HG03571 (cell line): ENCODE measurements at regions not wholly inside any gene's neighbourhood (a gene's known extent, or its start where the extent isn't known, plus 50 kb on each side); places are given as distances from the start of the nearest gene placed in this dataset.

Source experiments
- ATAC-seq: cut with Tn5 transposase; IDR thresholded peaks from one replicate; pipeline ENCODE4 v1.9.1; 2021; ENCODE audit not compliant: unreplicated experiment

GRCh38 chr1:82565146-82565545, 764.4 kb downstream of the ADGRL2 start:
- ATAC-seq: no peak

DNA sequence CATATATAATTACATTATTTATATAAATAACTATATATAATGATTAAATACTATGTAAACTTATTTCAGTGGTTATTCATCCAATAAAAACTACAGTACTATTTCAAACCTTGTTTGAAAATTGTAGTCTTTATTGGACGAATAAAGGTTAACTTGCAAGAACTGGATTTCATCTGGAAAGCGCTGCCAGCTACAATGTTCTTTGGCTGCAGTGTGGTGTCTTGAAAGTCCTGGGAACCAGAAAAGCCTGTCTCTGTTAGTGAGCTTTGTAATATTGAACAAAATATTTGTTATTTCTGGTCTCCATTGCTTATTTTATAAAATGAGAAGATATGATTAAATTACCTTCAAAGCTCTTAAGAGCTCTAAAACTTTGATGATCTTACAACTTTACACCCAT, 763.6 kb downstream of the ADGRL2 start:
- no peak for ATAC-seq

DNA sequence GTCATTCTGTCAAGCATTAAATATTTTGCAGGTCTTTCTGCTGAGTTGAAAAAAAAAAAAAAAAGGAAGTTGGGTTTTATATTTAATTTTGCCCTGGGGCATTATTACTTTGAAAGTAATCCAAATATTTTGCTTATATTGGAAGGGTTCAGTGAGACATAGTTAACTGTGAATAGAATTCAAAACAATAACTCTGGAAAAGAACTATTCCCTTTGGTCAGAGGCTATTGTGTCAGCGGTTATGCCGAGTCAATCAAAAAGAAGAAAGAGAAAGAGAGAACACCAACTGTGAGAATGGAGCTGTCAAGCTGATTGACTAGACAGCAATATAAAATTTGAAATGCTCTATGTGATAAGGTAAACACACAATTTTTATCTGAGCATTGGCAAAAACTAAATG, 761.7 kb downstream of the ADGRL2 start:
- ATAC-seq: no peak

DNA sequence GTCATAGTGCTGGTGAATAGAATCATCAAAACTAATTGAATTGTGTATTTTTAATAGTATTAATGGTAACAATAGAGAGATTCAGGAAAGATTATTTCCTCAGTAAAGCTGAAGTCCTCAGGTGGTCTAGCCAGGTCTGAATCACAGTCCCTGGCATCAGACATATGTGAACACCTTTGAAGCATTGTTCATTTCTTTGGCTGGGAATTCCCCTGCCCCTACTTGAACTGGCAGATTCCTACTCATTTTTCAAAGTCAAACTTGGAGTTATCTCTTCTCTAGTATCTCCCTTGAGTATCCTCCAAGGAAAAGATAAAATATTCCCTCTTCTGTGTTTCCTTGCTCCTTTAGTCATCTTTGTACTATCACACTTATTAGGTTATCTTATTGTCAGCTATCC, 759.8 kb downstream of the ADGRL2 start:
- ATAC-seq: no peak

DNA sequence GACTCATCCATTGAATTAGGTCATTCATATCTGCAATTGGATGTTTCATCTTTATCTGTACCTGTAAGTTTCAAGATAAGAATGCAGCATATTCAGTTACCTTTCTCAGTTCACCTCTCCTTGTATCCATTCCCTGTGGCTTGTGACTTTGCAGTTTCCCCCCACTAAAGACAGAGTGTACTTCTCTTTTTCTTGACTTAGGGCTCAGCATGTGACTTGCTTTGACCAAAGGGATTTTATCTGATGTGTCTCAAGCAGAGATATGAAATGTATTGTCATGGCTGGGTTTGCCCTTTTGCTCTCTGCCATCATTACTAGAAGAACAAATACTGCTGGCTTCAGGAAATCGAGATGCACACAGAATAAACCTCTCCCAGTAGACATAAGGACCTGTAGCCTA, 754.8 kb downstream of the ADGRL2 start:
- no peak for ATAC-seq

DNA sequence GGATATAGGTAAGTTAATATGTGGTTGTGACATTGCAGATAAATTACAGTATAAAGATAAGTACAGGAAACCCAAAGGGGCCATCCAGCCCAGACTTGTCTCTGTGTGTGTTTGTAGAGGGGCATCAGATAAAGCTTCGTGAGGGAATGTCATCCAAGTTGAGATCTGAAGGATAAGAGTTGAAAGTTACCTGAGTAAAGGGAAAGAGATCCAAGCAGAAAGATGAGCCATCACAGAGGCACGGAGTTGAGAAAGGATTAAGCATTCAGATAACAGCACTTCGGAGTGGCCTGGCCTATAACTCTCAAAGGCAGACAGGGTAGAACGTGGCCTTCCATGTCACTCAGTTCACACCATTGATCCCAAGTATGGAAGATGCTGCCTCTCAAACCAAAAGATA, 749.1 kb downstream of the ADGRL2 start:
- no peak for ATAC-seq

DNA sequence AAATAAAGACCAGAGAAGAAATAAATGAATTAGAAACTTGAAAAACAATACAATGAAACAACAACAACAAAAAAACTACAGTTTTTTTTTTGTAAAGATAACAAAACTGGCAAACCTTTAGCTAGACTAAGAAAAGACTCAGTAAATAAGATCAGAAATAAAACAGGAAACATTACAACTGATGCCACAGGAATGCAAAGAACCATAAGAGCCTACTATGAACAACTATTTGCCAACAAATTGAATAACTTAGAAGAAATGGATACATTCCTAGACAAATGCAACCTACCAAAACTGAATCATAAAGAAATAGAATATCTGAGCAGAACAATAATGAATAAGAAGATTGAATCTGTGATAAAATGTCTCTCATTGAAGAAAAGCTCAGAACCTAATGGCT, 742.0 kb downstream of the ADGRL2 start:
- no peak for ATAC-seq

GRCh38 chr1:82542141-82542540, 741.4 kb downstream of the ADGRL2 start:
- ATAC-seq: no peak

GRCh38 chr1:82540006-82540405, 739.3 kb downstream of the ADGRL2 start:
- ATAC-seq: no peak

DNA sequence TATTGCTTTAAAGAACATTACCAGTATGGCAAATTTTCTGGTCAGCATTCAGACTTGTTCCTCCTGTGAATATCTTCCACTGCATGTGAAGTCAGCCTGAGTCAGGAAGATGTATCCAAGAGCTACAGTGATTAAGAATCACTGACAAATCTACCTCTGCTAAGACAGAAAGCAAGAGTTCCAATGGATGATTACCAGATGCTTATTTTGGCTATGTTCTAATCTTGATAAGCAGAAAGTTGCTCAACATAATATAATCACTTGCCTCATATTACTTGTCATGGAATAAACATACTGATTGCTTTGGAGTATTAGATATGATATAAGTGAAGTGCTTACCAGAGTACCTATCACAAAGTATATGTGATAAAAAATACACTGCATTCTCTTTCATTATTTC, 738.1 kb downstream of the ADGRL2 start:
- ATAC-seq: no peak

DNA sequence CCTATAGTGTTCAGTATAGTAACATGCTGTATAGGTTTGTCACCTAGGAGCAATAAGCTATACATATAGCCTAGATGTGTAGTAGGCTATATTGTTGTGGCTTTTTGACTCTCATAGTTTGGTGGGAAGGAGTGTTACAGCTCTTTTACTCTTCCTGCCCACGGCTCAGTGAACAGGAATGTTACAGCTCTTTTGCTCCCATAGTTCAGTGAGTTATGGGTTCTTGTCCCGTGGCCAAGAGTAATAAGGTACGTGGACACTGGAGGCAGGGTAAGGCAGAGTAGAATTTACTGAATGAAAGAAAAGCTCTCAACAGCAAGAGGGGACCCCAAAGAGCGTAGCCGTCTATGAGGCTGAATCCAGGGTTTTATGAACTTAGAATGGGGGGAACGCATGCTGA, 734.3 kb downstream of the ADGRL2 start:
- no peak for ATAC-seq

- ATAC-seq: no peak
These were observed 724.6 kb downstream of the ADGRL2 start for GRCh38 chr1:82525378-82525777.

DNA sequence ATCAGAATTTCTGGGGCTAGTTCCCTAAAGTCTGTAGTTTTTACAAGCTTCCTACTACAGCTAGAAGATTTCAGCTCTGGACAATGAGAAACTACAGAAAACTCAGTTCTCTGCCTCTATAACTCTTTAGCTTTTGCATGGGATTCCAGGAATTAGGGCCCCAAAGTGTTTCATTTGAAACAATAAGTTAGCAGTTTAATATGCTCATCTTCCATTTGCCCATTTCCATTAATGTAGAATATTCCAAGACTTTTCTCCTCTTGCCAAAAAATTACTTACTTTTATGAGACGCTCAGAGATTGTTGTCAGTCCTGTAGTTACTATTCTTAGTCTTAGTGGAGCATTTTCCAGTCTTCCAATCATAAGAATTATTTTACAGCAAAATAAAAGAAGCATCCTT, 719.9 kb downstream of the ADGRL2 start:
- ATAC-seq: no peak

DNA sequence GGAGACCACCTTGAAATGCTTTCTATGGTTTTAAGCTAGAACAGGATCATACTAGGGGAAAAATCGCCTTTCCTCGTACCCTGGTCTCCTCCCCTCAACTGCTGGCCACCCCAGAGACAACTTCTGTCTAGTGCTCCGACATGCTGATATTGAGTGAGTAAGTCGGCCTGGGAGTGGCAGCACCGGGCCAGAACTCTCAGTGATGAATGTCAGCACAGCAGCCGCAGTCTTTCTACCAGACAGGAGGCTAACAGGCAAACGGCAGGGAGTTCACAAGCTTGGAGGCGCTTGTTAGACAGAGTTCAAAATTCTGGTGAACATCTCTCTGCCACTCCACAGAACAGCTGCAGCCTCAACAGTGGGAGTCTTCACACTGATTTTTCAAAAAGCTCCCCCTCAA, 716.9 kb downstream of the ADGRL2 start:
- ATAC-seq: no peak

DNA sequence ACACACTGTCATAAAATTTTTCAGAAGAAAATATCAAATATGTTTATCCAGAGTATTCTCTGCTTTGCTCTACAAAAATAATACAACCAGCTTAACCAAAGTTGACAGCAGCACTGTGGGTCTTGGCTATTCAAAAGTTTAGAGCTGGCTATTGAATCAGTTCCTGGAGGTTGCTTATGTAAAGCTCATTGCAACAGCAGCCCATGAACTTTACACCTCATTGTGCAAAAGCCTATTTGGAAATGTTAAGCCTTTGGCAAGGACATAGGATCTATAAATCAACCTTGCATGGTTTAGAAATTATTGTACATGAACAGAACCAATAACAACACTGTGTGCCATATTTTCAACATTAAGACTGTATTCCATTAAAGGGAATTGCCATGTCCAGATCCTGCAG, 714.9 kb downstream of the ADGRL2 start:
- ATAC-seq: no peak

GRCh38 chr1:82511441-82511840, 710.7 kb downstream of the ADGRL2 start:
- no peak for ATAC-seq

- ATAC-seq: no peak
These were observed 709.7 kb downstream of the ADGRL2 start for GRCh38 chr1:82510431-82510830.

DNA sequence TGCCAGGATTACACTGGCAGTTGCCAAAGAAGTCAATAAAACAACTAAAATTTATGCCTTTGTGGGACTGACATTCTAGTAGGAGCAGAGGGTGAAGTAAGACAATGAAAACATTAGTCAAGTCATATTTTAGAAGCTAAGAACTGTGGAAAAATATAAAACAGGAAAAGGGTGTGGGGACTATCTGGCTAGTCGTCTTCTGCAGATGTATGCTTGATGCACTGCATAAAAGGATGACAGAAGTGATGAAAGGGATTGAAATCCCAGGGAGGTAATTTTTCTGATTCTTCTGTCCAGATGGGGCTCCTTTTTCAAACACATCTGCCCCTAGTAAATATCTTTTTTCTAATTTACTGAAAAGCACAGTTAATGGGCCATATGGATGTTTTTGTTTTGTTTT, 706.3 kb downstream of the ADGRL2 start:
- no peak for ATAC-seq

GRCh38 chr1:82503822-82504221, 703.1 kb downstream of the ADGRL2 start:
- no peak for ATAC-seq

DNA sequence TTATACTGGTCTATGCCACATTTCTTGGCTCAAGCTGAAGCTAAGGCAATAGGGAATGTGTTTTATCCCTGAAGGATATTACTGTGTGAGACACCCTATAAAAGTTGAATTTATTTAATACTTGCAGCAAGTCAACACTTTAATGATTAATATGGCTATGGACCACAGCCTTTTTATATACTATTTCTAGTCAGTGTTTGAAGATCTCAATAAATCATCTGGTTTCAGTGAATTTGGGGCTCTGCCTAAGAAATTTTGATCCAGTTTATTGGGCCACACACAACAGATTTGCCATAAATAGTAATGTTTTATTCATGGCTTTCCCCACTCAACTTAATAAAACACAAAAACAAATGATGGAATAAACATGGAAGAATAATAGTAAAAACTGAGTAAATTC, 698.3 kb downstream of the ADGRL2 start:
- ATAC-seq: no peak

DNA sequence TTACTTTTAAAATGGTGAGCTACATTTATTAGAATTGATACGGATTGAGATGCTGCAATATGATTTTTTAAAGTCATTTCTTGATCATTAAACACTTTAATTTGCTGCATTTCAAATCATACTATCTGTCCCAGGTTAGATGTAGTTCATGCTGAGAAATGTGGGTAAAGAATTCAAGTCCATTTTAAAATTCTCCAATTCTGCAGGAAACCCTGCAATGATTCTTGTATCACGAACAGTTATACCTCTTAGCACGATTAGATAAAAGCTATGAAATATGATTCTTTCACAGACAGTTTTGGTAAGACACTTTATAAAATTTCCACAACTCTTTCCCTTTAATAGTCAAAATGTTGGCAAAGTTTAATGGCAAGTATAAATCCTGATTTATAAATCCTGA, 693.4 kb downstream of the ADGRL2 start:
- ATAC-seq: no peak

DNA sequence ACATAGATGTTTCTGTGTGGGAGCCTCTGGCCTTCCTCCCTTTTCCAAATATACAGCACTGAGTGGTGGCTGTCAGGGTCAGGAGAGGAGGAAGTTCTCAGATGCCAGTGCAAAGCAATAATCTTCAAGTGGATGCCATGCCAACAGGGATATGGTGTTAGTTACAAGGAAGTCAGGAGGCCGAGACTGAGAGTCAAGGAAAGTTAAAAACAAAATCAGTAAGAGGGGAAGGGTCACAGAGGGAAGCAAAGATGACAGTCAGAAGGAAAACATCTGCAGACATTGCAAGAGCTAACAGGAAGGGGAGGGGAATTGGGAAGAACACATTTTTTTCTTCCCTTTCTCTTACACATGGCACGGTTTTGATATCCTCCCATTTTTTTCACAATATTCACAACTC, 691.4 kb downstream of the ADGRL2 start:
- ATAC-seq: no peak

DNA sequence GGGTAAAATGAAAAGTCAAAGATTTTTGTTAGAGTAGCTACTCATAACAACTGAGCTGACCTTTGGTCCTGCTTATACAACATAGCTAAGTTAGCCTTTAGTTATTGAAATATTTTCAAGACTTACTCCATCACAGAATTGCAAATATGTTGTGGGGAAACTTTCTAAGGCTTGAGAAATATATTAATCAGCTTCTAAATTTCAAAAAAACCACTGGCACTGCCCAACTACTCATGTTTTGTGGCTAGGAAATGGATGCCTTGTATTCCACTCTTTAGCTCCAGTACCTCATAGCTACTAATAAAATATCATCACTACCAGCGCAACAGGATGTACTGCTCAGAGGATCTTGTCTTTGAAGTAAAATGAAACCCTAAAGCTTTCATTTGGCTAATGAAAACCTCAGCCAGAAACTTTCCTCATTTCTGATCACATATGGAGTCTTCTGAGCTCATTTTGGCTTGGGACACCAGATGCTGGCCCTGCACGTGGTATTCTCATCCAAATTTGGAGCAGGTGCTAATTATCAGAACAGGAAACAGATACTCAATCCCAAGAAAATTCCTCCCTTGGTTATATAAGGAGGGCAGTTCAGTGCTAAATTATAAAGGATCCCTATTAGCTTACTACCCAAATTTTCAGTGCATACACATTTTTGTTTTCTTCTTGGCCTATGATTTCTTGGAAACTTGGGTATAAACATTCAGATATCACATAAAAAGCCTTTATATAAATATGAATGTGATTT, 690.7 kb downstream of the ADGRL2 start:
- ATAC-seq: no peak
